Nephron progenitor cell (in vitro differentiated cells): ENCODE measurements at regions not wholly inside any gene's neighbourhood (a gene's known extent, or its start where the extent isn't known, plus 50 kb on each side); places are given as distances from the start of the nearest gene placed in this dataset.
A peak's percentile ranks its signal among the peaks of the same experiment; 100 is the strongest.

Experiments
- DNase-seq: peaks from one replicate; pipeline ENCODE4 v3.0.0; 2021
- H3K27ac Mint-ChIP-seq: 2 replicates; pipeline ENCODE4 v1.8.0; 2021; ENCODE audit warnings: mild to moderate bottlenecking, moderate library complexity, mixed read lengths
- H3K27me3 Mint-ChIP-seq: 2 replicates; pipeline ENCODE4 v1.8.0; 2021; ENCODE audit warnings: mild to moderate bottlenecking, low read depth, mixed read lengths; ENCODE audit not compliant: poor library complexity
- H3K36me3 Mint-ChIP-seq: 2 replicates; pipeline ENCODE4 v1.8.0; 2021; ENCODE audit warnings: low read depth, mixed read lengths
- H3K4me1 Mint-ChIP-seq: 2 replicates; pipeline ENCODE4 v1.8.0; 2021; ENCODE audit warnings: mixed read lengths
- H3K4me3 Mint-ChIP-seq: 2 replicates; pipeline ENCODE4 v1.8.0; 2021; ENCODE audit warnings: mild to moderate bottlenecking, moderate library complexity, mixed read lengths
- H3K9me3 Mint-ChIP-seq: 2 replicates; pipeline ENCODE4 v1.8.0; 2021; ENCODE audit warnings: mild to moderate bottlenecking, moderate library complexity, mixed read lengths
- CTCF ChIP-seq: fragments of 200-600 bp; sonication (generic); IDR thresholded peaks from 2 replicates; pipeline ENCODE4 v1.5.0; 2021; ENCODE audit warnings: antibody characterized with exemption

GRCh38 chrX:3815896-3816664 lies 102.6 kb upstream of the PRKX start:
- DNase-seq, result peak; percentile 62
- Mint-ChIP-seq H3K4me1 (peaks cover 38% of the 10 kb centered on the region), H3K36me3 (peaks cover 34% of the 10 kb centered on the region), H3K27ac (peak overlapping the region; percentile 91), H3K9me3 (no peaks in the 10 kb centered on the region), H3K4me3 (peak overlapping the region; percentile 79), H3K27me3 (no peaks in the 10 kb centered on the region)
- TF ChIP-seq CTCF, result no peak

- H3K4me3 Mint-ChIP-seq, result no peak overlapping the region
- peak; percentile 56 for TF ChIP-seq CTCF
- H3K9me3 Mint-ChIP-seq, result no peaks in the 10 kb centered on the region
- H3K36me3 Mint-ChIP-seq, result no peaks in the 10 kb centered on the region
- H3K27me3 Mint-ChIP-seq, result peaks cover 16% of the 10 kb centered on the region
- DNase-seq, result no peak
- no peak overlapping the region for H3K27ac Mint-ChIP-seq
- H3K4me1 Mint-ChIP-seq, result peaks cover 38% of the 10 kb centered on the region
These were observed 98.2 kb upstream of the PRKX start for GRCh38 chrX:3811331-3812311.

- TF ChIP-seq CTCF, result no peak
- Mint-ChIP-seq H3K4me3 (no peak overlapping the region), H3K36me3 (no peaks in the 10 kb centered on the region), H3K4me1 (peaks cover 27% of the 10 kb centered on the region), H3K9me3 (no peaks in the 10 kb centered on the region), H3K27ac (no peak overlapping the region), H3K27me3 (peaks cover 20% of the 10 kb centered on the region)
- DNase-seq, result no peak
These were observed 94.5 kb upstream of the PRKX start for GRCh38 chrX:3807906-3808305.

GRCh38 chrX:3806630-3807029 lies 93.2 kb upstream of the PRKX start:
- no peak overlapping the region for H3K27ac Mint-ChIP-seq
- no peak for TF ChIP-seq CTCF
- no peaks in the 10 kb centered on the region for H3K36me3 Mint-ChIP-seq
- no peaks in the 10 kb centered on the region for H3K9me3 Mint-ChIP-seq
- H3K27me3 Mint-ChIP-seq, result peaks cover 22% of the 10 kb centered on the region
- no peak overlapping the region for H3K4me3 Mint-ChIP-seq
- DNase-seq, result peak; percentile 8
- peaks cover 14% of the 10 kb centered on the region for H3K4me1 Mint-ChIP-seq

GRCh38 chrX:3803713-3804112 lies 90.3 kb upstream of the PRKX start:
- Mint-ChIP-seq H3K4me3 (no peak overlapping the region), H3K36me3 (no peaks in the 10 kb centered on the region), H3K27me3 (peaks cover 22% of the 10 kb centered on the region), H3K9me3 (no peaks in the 10 kb centered on the region), H3K4me1 (no peaks in the 10 kb centered on the region), H3K27ac (no peak overlapping the region)
- DNase-seq, result no peak
- no peak for TF ChIP-seq CTCF
